MCF 10A (cell line): ENCODE measurements at regions not wholly inside any gene's neighbourhood (a gene's known extent, or its start where the extent isn't known, plus 50 kb on each side); places are given as distances from the start of the nearest gene placed in this dataset.

Experiments used
- BruUV-seq: library from RNA; stranded (reverse); fragments of 400-500 nt; replicated peaks from 2 replicates; lab custom pipeline; 2021; lab: Mats Ljungman, UMichigan
- CTCF ChIA-PET: fragments of 300-600 bp; sonication (Branson Sonifier 250); formaldehyde crosslinking; extraction: SDS; loops from one replicate; lab custom pipeline; 2021; ENCODE audit warnings: antibody characterized with exemption, inconsistent platforms; lab: Yijun Ruan, JAX
- POLR2A ChIA-PET: fragments of 300-600, 350-650 bp; sonication (Branson Sonifier 250); formaldehyde crosslinking; extraction: SDS; loops from one replicate; lab custom pipeline; 2020; ENCODE audit warnings: antibody characterized with exemption, inconsistent platforms; lab: Yijun Ruan, JAX
- DNase-seq: peaks from one replicate; pipeline ENCODE4 v3.0.0-alpha.2; 2018; ENCODE audit not compliant: unreplicated experiment
- H3K27ac Mint-ChIP-seq: one replicate; pipeline ENCODE4 v1.8.0; 2022; ENCODE audit warnings: mild to moderate bottlenecking, low read depth, mixed read lengths; ENCODE audit not compliant: unreplicated experiment
- H3K27me3 Mint-ChIP-seq: one replicate; pipeline ENCODE4 v1.8.0; 2022; ENCODE audit warnings: mixed read lengths; ENCODE audit not compliant: insufficient read depth, unreplicated experiment
- H3K36me3 Mint-ChIP-seq: one replicate; pipeline ENCODE4 v1.8.0; 2022; ENCODE audit warnings: mild to moderate bottlenecking, moderate library complexity, mixed read lengths; ENCODE audit not compliant: insufficient read depth, unreplicated experiment
- H3K4me1 Mint-ChIP-seq: one replicate; pipeline ENCODE4 v1.8.0; 2022; ENCODE audit warnings: mixed read lengths; ENCODE audit not compliant: insufficient read depth, unreplicated experiment
- H3K4me3 Mint-ChIP-seq: one replicate; pipeline ENCODE4 v1.8.0; 2022; ENCODE audit warnings: mild to moderate bottlenecking, moderate library complexity, mixed read lengths; ENCODE audit not compliant: unreplicated experiment
- H3K9me3 Mint-ChIP-seq: one replicate; pipeline ENCODE4 v1.8.0; 2022; ENCODE audit warnings: mixed read lengths; ENCODE audit not compliant: unreplicated experiment
- CTCF ChIP-seq: fragments of 200-600 bp; IDR thresholded peaks from one replicate; pipeline ENCODE4 v1.8.0; 2022; ENCODE audit warnings: antibody characterized with exemption, mild to moderate bottlenecking; ENCODE audit not compliant: unreplicated experiment
- intact Hi-C: fragments of 100-400 bp; cut with micrococcal nuclease; formaldehyde crosslinking; loops from 2 replicates; pipeline ENCODE4 v1.14.1; 2022

- CTCF ChIA-PET, result interaction anchor here (0.6 to 1.9 kb wide), 26 partner anchors 10 to 593 kb away, joined by 3 to 32 read pairs (median 4); partner anchors contain the start of gene ENC1
- POLR2A ChIA-PET, result interaction anchor here (0.9 to 1.0 kb wide), 2 partner anchors 11 to 21 kb away, joined by 4 read pairs; no protein-coding TSS in a partner anchor
- Mint-ChIP-seq H3K4me3 (no peak overlapping the region), H3K27me3 (no peaks in the 10 kb centered on the region), H3K36me3 (peaks cover 5% of the 10 kb centered on the region), H3K9me3 (no peaks in the 10 kb centered on the region), H3K4me1 (peaks cover 10% of the 10 kb centered on the region), H3K27ac (no peak overlapping the region)
- intact Hi-C loops, result loop anchor here (1.0 to 10.0 kb wide), 2 partner anchors 259 to 586 kb away; no protein-coding TSS in a partner anchor
- DNase-seq, result no peak
- TF ChIP-seq CTCF, result no peak
- no TSS peak for BruUV-seq
Measured at GRCh38 chr5:74056107-74056788, 430.3 kb downstream of the ARHGEF28 start.

GRCh38 chr5:74055486-74056106 lies 429.6 kb downstream of the ARHGEF28 start:
- H3K4me1 Mint-ChIP-seq, result peaks cover 10% of the 10 kb centered on the region
- no peak overlapping the region for H3K27ac Mint-ChIP-seq
- H3K4me3 Mint-ChIP-seq, result no peak overlapping the region
- no TSS peak for BruUV-seq
- H3K27me3 Mint-ChIP-seq, result no peaks in the 10 kb centered on the region
- CTCF ChIA-PET, result interaction anchor here (0.6 to 1.9 kb wide), 18 partner anchors 10 to 591 kb away, joined by 3 to 32 read pairs (median 4); partner anchors contain the start of gene ENC1
- POLR2A ChIA-PET, result interaction anchor here (0.9 to 1.0 kb wide), 2 partner anchors 10 to 20 kb away, joined by 4 read pairs; no protein-coding TSS in a partner anchor
- TF ChIP-seq CTCF, result no peak
- DNase-seq, result no peak
- H3K9me3 Mint-ChIP-seq, result no peaks in the 10 kb centered on the region
- H3K36me3 Mint-ChIP-seq, result peaks cover 5% of the 10 kb centered on the region
- intact Hi-C loops, result loop anchor here (1.0 to 10.0 kb wide), 2 partner anchors 259 to 587 kb away; no protein-coding TSS in a partner anchor

- no peak overlapping the region for H3K4me3 Mint-ChIP-seq
- POLR2A ChIA-PET, result no interaction called here
- no TSS peak for BruUV-seq
- intact Hi-C loops, result loop anchor here (10.0 kb wide), 1 partner anchor 260 kb away; no protein-coding TSS in a partner anchor
- DNase-seq, result no peak
- H3K27ac Mint-ChIP-seq, result no peak overlapping the region
- peaks cover 10% of the 10 kb centered on the region for H3K4me1 Mint-ChIP-seq
- no peak for TF ChIP-seq CTCF
- H3K36me3 Mint-ChIP-seq, result peaks cover 5% of the 10 kb centered on the region
- CTCF ChIA-PET, result interaction anchor here (1.9 to 3.7 kb wide), 2 partner anchors 9 to 587 kb away, joined by 16 to 32 read pairs; no protein-coding TSS in a partner anchor
- no peaks in the 10 kb centered on the region for H3K27me3 Mint-ChIP-seq
- no peaks in the 10 kb centered on the region for H3K9me3 Mint-ChIP-seq
Measured at GRCh38 chr5:74054641-74055421, 428.8 kb downstream of the ARHGEF28 start.
